ENCODE measurements at regions not wholly inside any gene's neighbourhood (a gene's known extent, or its start where the extent isn't known, plus 50 kb on each side); places are given as distances from the start of the nearest gene placed in this dataset.
"Not testable (repeated sequence)": the region's sequence is repeated elsewhere in the genome, so short reads cannot be mapped to it uniquely, and the experiment has no call there.

- no peak overlapping the region for H2AFZ ChIP-seq (ENCODE audit: low read length)
- no peaks in the 10 kb centered on the region for H3K79me2 ChIP-seq (ENCODE audit: control insufficient read depth, insufficient read depth, low read length)
- no peaks in the 10 kb centered on the region for H4K20me1 ChIP-seq (ENCODE audit: control insufficient read depth, extremely low read depth, insufficient read depth, low read length)
- H3K9ac ChIP-seq (ENCODE audit: insufficient read depth, low read length) = no peak overlapping the region
- no peaks in the 10 kb centered on the region for H3K36me3 ChIP-seq (ENCODE audit: control insufficient read depth, insufficient read depth, low read length)
- H3K9me3 ChIP-seq (ENCODE audit: control insufficient read depth, insufficient read depth, low read depth, low read length) = no peaks in the 10 kb centered on the region
- H3K4me3 ChIP-seq (replicated peaks in 1 of 4; ENCODE audit: control extremely low read depth in 1 of 4, insufficient read depth in 1 of 4, low read depth in 3 of 4, low read length in 4 of 4) = no peak overlapping the region
- no peaks in the 10 kb centered on the region for H3K27me3 ChIP-seq (ENCODE audit: control insufficient read depth, insufficient read depth, low read length)
- no peak for TF ChIP-seq EZH2 (IDR thresholded peaks at IDR 0.05; ENCODE audit: low read length, missing control alignments)
- TF ChIP-seq, protein P1, sequence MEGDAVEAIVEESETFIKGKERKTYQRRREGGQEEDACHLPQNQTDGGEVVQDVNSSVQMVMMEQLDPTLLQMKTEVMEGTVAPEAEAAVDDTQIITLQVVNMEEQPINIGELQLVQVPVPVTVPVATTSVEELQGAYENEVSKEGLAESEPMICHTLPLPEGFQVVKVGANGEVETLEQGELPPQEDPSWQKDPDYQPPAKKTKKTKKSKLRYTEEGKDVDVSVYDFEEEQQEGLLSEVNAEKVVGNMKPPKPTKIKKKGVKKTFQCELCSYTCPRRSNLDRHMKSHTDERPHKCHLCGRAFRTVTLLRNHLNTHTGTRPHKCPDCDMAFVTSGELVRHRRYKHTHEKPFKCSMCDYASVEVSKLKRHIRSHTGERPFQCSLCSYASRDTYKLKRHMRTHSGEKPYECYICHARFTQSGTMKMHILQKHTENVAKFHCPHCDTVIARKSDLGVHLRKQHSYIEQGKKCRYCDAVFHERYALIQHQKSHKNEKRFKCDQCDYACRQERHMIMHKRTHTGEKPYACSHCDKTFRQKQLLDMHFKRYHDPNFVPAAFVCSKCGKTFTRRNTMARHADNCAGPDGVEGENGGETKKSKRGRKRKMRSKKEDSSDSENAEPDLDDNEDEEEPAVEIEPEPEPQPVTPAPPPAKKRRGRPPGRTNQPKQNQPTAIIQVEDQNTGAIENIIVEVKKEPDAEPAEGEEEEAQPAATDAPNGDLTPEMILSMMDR (conservative IDR thresholded peaks at IDR 0.05 in 1 of 2, IDR thresholded peaks at IDR 0.05 in 1 of 2; ENCODE audit: low read depth in 1 of 2, low read length in 2 of 2) = no peak
- DNase-seq (ENCODE audit: low read depth in 2 of 2) = no peak
- H3K4me1 ChIP-seq (ENCODE audit: control insufficient read depth, extremely low read depth, insufficient read depth, low read length) = no peaks in the 10 kb centered on the region
- H3K4me2 ChIP-seq (ENCODE audit: extremely low read depth, insufficient read depth, low read length) = no peak overlapping the region
- H3K27ac ChIP-seq (ENCODE audit: insufficient read depth, low read length) = no peak overlapping the region
Measured at GRCh38 chrX:74111245-74111644, 192.7 kb upstream of the ZCCHC13 start.

GRCh38 chrX:74107666-74108065, 196.3 kb upstream of the ZCCHC13 start:
- Histone ChIP-seq H2AFZ (ENCODE audit: low read length) (no peak overlapping the region), H3K27ac (ENCODE audit: insufficient read depth, low read length) (no peak overlapping the region), H3K27me3 (ENCODE audit: control insufficient read depth, insufficient read depth, low read length) (no peaks in the 10 kb centered on the region), H3K79me2 (ENCODE audit: control insufficient read depth, insufficient read depth, low read length) (no peaks in the 10 kb centered on the region), H3K9ac (ENCODE audit: insufficient read depth, low read length) (no peak overlapping the region), H3K4me2 (ENCODE audit: extremely low read depth, insufficient read depth, low read length) (no peak overlapping the region), H3K4me3 (replicated peaks in 1 of 4; ENCODE audit: control extremely low read depth in 1 of 4, insufficient read depth in 1 of 4, low read depth in 3 of 4, low read length in 4 of 4) (no peak overlapping the region), H3K4me1 (ENCODE audit: control insufficient read depth, extremely low read depth, insufficient read depth, low read length) (no peaks in the 10 kb centered on the region), H4K20me1 (ENCODE audit: control insufficient read depth, extremely low read depth, insufficient read depth, low read length) (no peaks in the 10 kb centered on the region), H3K9me3 (ENCODE audit: control insufficient read depth, insufficient read depth, low read depth, low read length) (no peaks in the 10 kb centered on the region), H3K36me3 (ENCODE audit: control insufficient read depth, insufficient read depth, low read length) (no peaks in the 10 kb centered on the region)
- no peak for DNase-seq (ENCODE audit: low read depth in 2 of 2)
- TF ChIP-seq, protein P1 (conservative IDR thresholded peaks at IDR 0.05 in 1 of 2, IDR thresholded peaks at IDR 0.05 in 1 of 2; ENCODE audit: low read depth in 1 of 2, low read length in 2 of 2) = no peak
- no peak for TF ChIP-seq EZH2 (IDR thresholded peaks at IDR 0.05; ENCODE audit: low read length, missing control alignments)

DNA sequence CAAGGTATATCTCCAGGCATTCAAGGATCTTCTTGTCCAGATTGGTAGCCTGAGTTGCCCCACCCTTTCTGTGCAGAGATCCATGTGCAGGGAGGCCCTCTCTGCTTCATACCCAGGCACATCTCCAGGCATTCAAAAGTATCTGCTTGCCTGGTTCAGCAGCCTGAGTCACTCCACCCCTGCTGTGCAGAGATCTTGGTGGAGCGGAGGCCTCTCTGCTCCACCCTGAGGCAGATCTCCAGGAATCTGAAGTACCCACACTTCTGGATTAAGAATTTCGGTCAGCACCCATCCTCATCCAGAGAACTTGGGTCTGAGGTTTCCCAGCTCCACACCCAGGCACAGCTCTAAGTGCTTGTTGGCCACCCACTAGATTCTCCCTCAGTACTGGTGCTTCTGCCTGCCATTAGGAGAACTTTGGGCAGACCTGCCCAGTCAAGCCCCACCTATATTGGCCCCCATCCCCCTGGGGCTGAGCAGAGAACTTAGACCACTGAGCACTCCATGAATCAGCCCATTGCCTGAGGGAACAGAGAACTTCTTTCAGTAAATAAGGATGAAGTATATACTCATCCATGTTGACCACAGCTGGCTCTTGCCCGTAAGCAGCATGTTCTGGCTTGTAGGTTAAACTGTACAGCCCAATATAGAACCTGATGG, 199.5 kb upstream of the ZCCHC13 start:
- Histone ChIP-seq H3K27me3 (ENCODE audit: control insufficient read depth, insufficient read depth, low read length) (no peaks in the 10 kb centered on the region), H3K9ac (ENCODE audit: insufficient read depth, low read length) (no peak overlapping the region)

DNA sequence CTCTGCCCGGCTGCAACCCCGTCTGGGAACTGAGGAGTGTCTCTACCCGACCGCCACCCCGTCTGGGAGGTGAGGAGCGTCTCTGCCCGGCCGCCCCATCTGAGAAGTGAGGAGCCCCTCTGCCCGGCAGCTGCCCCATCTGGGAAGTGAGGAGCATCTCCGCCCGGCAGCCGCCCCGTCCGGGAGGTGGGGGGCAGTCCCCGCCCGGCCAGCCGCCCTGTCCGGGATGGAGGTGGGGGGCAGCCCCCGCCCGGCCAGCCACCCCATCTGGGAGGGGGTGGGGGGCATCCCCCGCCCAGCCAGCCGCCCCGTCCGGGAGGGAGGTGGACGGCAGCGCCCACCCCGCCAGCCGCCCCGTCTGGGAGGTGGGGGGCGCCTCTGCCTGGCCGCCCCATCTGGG, 205.6 kb upstream of the ZCCHC13 start:
- not testable (repeated sequence) for DNase-seq (ENCODE audit: low read depth in 2 of 2); H2AFZ ChIP-seq (ENCODE audit: low read length); H3K36me3 ChIP-seq (ENCODE audit: control insufficient read depth, insufficient read depth, low read length); H3K4me2 ChIP-seq (ENCODE audit: extremely low read depth, insufficient read depth, low read length); H3K9me3 ChIP-seq (ENCODE audit: control insufficient read depth, insufficient read depth, low read depth, low read length); H4K20me1 ChIP-seq (ENCODE audit: control insufficient read depth, extremely low read depth, insufficient read depth, low read length); H3K27me3 ChIP-seq (ENCODE audit: control insufficient read depth, insufficient read depth, low read length); H3K9ac ChIP-seq (ENCODE audit: insufficient read depth, low read length); H3K27ac ChIP-seq (ENCODE audit: insufficient read depth, low read length); H3K4me1 ChIP-seq (ENCODE audit: control insufficient read depth, extremely low read depth, insufficient read depth, low read length); H3K79me2 ChIP-seq (ENCODE audit: control insufficient read depth, insufficient read depth, low read length); H3K4me3 ChIP-seq (replicated peaks in 1 of 4; ENCODE audit: control extremely low read depth in 1 of 4, insufficient read depth in 1 of 4, low read depth in 3 of 4, low read length in 4 of 4)

More for the DNA sequence above, 199.5 kb upstream of the ZCCHC13 start:
- Histone ChIP-seq H3K27ac (ENCODE audit: insufficient read depth, low read length) (no peak overlapping the region), H3K4me3 (replicated peaks in 1 of 4; ENCODE audit: control extremely low read depth in 1 of 4, insufficient read depth in 1 of 4, low read depth in 3 of 4, low read length in 4 of 4) (no peak overlapping the region), H3K9me3 (ENCODE audit: control insufficient read depth, insufficient read depth, low read depth, low read length) (no peaks in the 10 kb centered on the region), H3K79me2 (ENCODE audit: control insufficient read depth, insufficient read depth, low read length) (no peaks in the 10 kb centered on the region), H2AFZ (ENCODE audit: low read length) (no peak overlapping the region), H3K4me1 (ENCODE audit: control insufficient read depth, extremely low read depth, insufficient read depth, low read length) (no peaks in the 10 kb centered on the region), H3K36me3 (ENCODE audit: control insufficient read depth, insufficient read depth, low read length) (no peaks in the 10 kb centered on the region), H4K20me1 (ENCODE audit: control insufficient read depth, extremely low read depth, insufficient read depth, low read length) (no peaks in the 10 kb centered on the region), H3K4me2 (ENCODE audit: extremely low read depth, insufficient read depth, low read length) (no peak overlapping the region)
- TF ChIP-seq, protein P1 (conservative IDR thresholded peaks at IDR 0.05 in 1 of 2, IDR thresholded peaks at IDR 0.05 in 1 of 2; ENCODE audit: low read depth in 1 of 2, low read length in 2 of 2) = no peak
- TF ChIP-seq EZH2 (IDR thresholded peaks at IDR 0.05; ENCODE audit: low read length, missing control alignments) = no peak
- peak in 1 of 2 donors; percentile 8 for DNase-seq (ENCODE audit: low read depth in 2 of 2)
